RWPE2 (cell line): ENCODE measurements at regions not wholly inside any gene's neighbourhood (a gene's known extent, or its start where the extent isn't known, plus 50 kb on each side); places are given as distances from the start of the nearest gene placed in this dataset.

Source experiments
- ATAC-seq: fragments of 200-7000 bp; cut with Tn5 transposase; 3 replicates; pipeline ENCODE4 v1.9.1; 2021; ENCODE audit warnings: low read depth
- DNase-seq: peaks from one replicate; pipeline ENCODE4 v3.0.0-alpha.2; 2020; ENCODE audit warnings: low spot score
- H3K27ac ChIP-seq: fragments of 450-650 bp; 2 replicates; pipeline ENCODE4 v1.5.1; 2017; ENCODE audit warnings: mild to moderate bottlenecking; ENCODE audit not compliant: poor library complexity, severe bottlenecking
- H3K27me3 ChIP-seq: fragments of 250-450 bp; sonication (Bioruptor Pico); 2 replicates; pipeline ENCODE4 v1.5.1; 2021; ENCODE audit warnings: mild to moderate bottlenecking, moderate library complexity; ENCODE audit not compliant: insufficient read depth, poor library complexity, severe bottlenecking
- H3K36me3 ChIP-seq: fragments of 250-450 bp; sonication (Bioruptor Pico); 2 replicates; pipeline ENCODE4 v1.5.1; 2020; ENCODE audit warnings: low read depth, mild to moderate bottlenecking, moderate library complexity
- H3K4me1 ChIP-seq: fragments of 250-450 bp; sonication (Bioruptor Pico); 2 replicates; pipeline ENCODE4 v1.5.1; 2021; ENCODE audit warnings: mild to moderate bottlenecking, moderate library complexity; ENCODE audit not compliant: insufficient read depth, poor library complexity, severe bottlenecking
- H3K4me3 ChIP-seq: fragments of 250-450 bp; sonication (Bioruptor Pico); 2 replicates; pipeline ENCODE4 v1.5.1; 2021; ENCODE audit warnings: mild to moderate bottlenecking, moderate library complexity; ENCODE audit not compliant: severe bottlenecking
- H3K9me3 ChIP-seq: fragments of 250-450 bp; sonication (Bioruptor Pico); 2 replicates; pipeline ENCODE4 v1.5.1; 2021; ENCODE audit warnings: mild to moderate bottlenecking, moderate library complexity; ENCODE audit not compliant: severe bottlenecking
- TF ChIP-seq, protein P1 (sequence below): fragments of 450-650 bp; IDR thresholded peaks from one replicate; pipeline ENCODE4 v1.5.1; 2017; ENCODE audit warnings: mild to moderate bottlenecking, moderate library complexity; ENCODE audit not compliant: poor library complexity, severe bottlenecking

DNA sequence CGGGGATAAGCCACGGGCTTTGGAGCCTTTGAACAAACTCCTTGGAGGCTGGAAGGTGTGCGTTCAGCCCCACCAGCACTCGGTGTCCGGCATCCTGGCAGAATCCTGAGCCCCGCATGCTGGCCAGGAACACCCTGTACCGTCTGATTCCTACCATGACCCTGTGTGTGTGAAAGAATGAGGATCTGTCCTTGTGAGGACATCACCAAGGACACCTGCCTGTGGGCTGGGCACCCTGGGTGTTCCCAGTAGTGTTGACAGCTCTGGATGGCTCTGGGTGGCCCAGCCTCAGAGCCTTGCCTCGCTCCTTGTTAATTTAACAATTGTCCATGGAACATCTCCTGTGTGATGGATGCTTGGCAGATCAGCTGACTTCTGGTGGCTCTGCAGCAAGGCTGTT lies 234.3 kb downstream of the QKI start:
- Histone ChIP-seq H3K27me3 (no peaks in the 10 kb centered on the region), H3K4me1 (no peaks in the 10 kb centered on the region), H3K27ac (no peak overlapping the region), H3K4me3 (no peak overlapping the region), H3K36me3 (no peaks in the 10 kb centered on the region), H3K9me3 (no peaks in the 10 kb centered on the region)
- TF ChIP-seq, protein P1, sequence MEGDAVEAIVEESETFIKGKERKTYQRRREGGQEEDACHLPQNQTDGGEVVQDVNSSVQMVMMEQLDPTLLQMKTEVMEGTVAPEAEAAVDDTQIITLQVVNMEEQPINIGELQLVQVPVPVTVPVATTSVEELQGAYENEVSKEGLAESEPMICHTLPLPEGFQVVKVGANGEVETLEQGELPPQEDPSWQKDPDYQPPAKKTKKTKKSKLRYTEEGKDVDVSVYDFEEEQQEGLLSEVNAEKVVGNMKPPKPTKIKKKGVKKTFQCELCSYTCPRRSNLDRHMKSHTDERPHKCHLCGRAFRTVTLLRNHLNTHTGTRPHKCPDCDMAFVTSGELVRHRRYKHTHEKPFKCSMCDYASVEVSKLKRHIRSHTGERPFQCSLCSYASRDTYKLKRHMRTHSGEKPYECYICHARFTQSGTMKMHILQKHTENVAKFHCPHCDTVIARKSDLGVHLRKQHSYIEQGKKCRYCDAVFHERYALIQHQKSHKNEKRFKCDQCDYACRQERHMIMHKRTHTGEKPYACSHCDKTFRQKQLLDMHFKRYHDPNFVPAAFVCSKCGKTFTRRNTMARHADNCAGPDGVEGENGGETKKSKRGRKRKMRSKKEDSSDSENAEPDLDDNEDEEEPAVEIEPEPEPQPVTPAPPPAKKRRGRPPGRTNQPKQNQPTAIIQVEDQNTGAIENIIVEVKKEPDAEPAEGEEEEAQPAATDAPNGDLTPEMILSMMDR = no peak
- DNase-seq (no peak), ATAC-seq (no peak)

DNA sequence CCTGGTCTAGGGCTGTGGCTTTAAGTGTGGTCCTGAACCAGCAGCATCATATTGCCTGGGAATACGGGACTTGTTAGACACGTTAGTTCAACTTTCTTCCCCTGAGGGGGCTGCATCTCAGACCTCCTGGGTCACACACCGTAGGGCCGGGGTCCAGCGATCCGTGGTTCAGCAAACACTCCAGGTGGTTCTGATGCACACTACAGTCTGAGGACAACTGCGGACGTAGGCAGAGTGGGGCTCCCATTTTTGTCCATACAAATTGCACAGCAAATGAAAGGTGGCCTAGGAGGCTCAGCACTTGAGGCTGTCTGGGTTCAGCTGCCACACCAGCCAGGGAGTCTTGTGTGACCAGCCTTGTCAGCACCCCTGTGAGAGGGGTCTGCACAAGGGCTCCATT lies 233.1 kb downstream of the QKI start:
- Histone ChIP-seq H3K36me3 (no peaks in the 10 kb centered on the region), H3K27ac (no peak overlapping the region), H3K4me1 (no peaks in the 10 kb centered on the region), H3K9me3 (no peaks in the 10 kb centered on the region), H3K27me3 (no peaks in the 10 kb centered on the region), H3K4me3 (no peak overlapping the region)
- DNase-seq = no peak
- TF ChIP-seq, protein P1 = no peak
- ATAC-seq = no peak

DNA sequence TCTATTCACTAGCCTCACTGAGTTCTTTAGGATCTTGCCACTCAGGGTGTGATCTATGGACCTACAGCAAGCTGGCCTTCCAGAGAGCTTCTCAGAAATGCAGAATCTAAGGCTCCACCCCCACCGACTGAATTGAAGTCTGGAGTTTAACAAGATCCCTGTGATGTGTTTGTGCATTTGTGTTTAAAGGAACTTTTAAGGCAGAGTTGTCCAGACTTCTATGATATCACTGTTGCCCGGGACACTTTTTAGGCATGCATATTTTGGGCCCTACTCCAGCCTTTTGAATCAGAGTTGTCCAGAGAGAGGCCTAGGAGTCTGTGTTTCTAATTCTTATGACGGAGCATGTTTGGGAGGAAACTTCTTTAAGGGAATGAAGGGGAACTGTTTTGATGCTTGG lies 232.3 kb downstream of the QKI start:
- Histone ChIP-seq H3K9me3 (no peaks in the 10 kb centered on the region), H3K4me3 (no peak overlapping the region), H3K36me3 (no peaks in the 10 kb centered on the region), H3K27me3 (no peaks in the 10 kb centered on the region), H3K4me1 (no peaks in the 10 kb centered on the region), H3K27ac (no peak overlapping the region)
- TF ChIP-seq, protein P1 = no peak
- ATAC-seq (no peak), DNase-seq (no peak)

DNA sequence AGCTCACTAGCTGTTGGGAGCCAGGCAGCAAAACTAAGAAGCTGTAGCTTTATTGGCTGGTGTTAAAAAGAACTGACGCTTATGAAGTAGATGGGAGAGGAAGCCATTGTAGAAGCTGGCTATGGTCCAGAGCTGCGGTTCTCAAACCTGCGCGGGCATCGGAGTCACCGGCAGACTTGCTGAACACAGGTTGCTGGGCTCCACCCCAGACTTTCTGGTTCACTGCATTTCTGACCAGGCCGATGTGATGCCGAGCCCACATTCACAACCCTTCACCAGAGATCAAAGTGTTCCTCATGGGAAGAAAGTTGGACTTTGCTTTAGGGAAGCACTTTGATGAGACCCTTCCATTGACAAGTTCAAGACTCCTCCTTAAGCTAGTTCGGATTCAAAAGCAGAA lies 231.6 kb downstream of the QKI start:
- ATAC-seq (no peak), DNase-seq (no peak)
- TF ChIP-seq, protein P1 = no peak

DNA sequence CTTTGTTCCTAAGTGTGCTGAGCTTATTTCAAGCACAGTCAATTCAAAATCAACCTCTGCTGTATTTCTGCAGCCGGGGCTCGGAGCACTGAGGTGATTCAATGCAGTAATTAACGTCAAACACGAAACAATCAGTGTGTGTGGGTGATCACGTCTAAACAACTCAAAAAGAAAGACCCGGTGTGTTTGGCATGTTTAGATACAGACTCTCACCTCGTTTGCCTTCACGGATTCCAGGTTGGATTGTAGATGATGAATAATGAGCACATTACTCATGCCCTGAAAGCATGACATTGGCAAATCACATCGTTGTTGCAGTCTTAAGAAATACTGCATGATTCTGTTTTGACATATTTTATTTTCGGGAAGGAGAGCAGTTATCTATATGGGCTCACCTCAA lies 231.0 kb downstream of the QKI start:
- Histone ChIP-seq H3K36me3 (no peaks in the 10 kb centered on the region), H3K4me1 (no peaks in the 10 kb centered on the region), H3K27me3 (no peaks in the 10 kb centered on the region), H3K4me3 (no peak overlapping the region), H3K9me3 (no peaks in the 10 kb centered on the region), H3K27ac (no peak overlapping the region)
- DNase-seq = no peak
- peak; percentile 77 for ATAC-seq
- TF ChIP-seq, protein P1 = no peak

More for the DNA sequence above, 231.6 kb downstream of the QKI start:
- Histone ChIP-seq H3K4me3 (no peak overlapping the region), H3K27me3 (no peaks in the 10 kb centered on the region), H3K27ac (no peak overlapping the region), H3K36me3 (no peaks in the 10 kb centered on the region), H3K4me1 (no peaks in the 10 kb centered on the region), H3K9me3 (no peaks in the 10 kb centered on the region)
